Testis (tissue), 2 donors: ENCODE measurements at regions not wholly inside any gene's neighbourhood (a gene's known extent, or its start where the extent isn't known, plus 50 kb on each side); places are given as distances from the start of the nearest gene placed in this dataset.
A peak's percentile ranks its signal among the peaks of the same experiment; 100 is the strongest.

Source experiments
- DNase-seq: peaks from one replicate; pipeline ENCODE4 v3.0.0-alpha.2; 2019
- H3K27ac ChIP-seq, 2 donors: fragments of 200-600 bp; sonication (generic); one replicate each; pipeline ENCODE4 v1.5.1; 2019
- H3K27me3 ChIP-seq: fragments of 200-600 bp; sonication (generic); one replicate; pipeline ENCODE4 v1.5.1; 2019
- H3K36me3 ChIP-seq: fragments of 200-600 bp; sonication (generic); one replicate; pipeline ENCODE4 v1.5.1; 2017; ENCODE audit warnings: low read depth; ENCODE audit errors: missing control alignments
- H3K4me1 ChIP-seq: fragments of 200-600 bp; sonication (generic); one replicate; pipeline ENCODE4 v1.5.1; 2019
- H3K4me3 ChIP-seq, 2 donors: fragments of 200-600 bp; sonication (generic); one replicate each; pipeline ENCODE4 v1.5.1; 2017 to 2019
- H3K9me3 ChIP-seq: fragments of 200-600 bp; sonication (generic); one replicate; pipeline ENCODE4 v1.5.1; 2017
- POLR2A ChIP-seq: fragments of 450-650 bp; IDR thresholded peaks from one replicate; pipeline ENCODE4 v1.6.1; 2017; ENCODE audit warnings: antibody characterized with exemption, mild to moderate bottlenecking, moderate library complexity
- WGBS, 2 donors: methylation state at CpG; one replicate each; pipeline ENCODE4 v1.1.5; 2018; 5-methylcytosine and 5-hydroxymethylcytosine counted together
- intact Hi-C: fragments of 100-400 bp; cut with DNase I; formaldehyde crosslinking; loops from one replicate; pipeline ENCODE4 v1.15.1; 2023; ENCODE audit warnings: low total_unique reads
- TF ChIP-seq, protein P1 (sequence below), 3 experiments: fragments of 450-650 bp in 2 of 3; fragments of 200-600 bp in 1 of 3; sonication (generic) in 1 of 3; IDR thresholded peaks; one replicate each; pipeline ENCODE4 v1.5.1; 2016 to 2019; ENCODE audit warnings: antibody characterized with exemption in 3 of 3, mild to moderate bottlenecking in 2 of 3, moderate library complexity in 1 of 3

DNA sequence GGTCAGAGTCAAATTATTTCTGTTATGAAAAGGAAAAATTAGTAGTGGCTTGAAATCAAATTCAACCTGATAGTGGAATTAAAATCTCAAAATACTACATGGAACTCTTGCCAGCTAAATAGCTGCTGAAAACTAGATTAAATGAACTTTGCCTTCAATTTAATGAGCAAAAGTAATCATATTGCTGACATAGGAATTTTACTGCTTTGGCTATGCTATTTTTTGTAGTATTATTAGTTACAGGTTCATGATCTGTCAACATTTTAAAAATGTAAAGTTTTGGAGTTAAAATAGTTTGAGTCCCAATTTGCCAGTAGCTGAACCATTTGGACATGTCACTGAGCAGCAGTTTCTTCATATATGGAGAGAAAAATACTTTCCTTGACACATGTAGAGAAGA is 81.4 kb downstream of the RERGL start:
- DNase-seq, result no peak
- Histone ChIP-seq H3K27me3 (no peaks in the 10 kb centered on the region), H3K9me3 (no peaks in the 10 kb centered on the region), H3K27ac (no peak overlapping the region), H3K4me1 (no peaks in the 10 kb centered on the region), H3K36me3 (no peaks in the 10 kb centered on the region), H3K4me3 (no peak overlapping the region)
- TF ChIP-seq, protein P1, sequence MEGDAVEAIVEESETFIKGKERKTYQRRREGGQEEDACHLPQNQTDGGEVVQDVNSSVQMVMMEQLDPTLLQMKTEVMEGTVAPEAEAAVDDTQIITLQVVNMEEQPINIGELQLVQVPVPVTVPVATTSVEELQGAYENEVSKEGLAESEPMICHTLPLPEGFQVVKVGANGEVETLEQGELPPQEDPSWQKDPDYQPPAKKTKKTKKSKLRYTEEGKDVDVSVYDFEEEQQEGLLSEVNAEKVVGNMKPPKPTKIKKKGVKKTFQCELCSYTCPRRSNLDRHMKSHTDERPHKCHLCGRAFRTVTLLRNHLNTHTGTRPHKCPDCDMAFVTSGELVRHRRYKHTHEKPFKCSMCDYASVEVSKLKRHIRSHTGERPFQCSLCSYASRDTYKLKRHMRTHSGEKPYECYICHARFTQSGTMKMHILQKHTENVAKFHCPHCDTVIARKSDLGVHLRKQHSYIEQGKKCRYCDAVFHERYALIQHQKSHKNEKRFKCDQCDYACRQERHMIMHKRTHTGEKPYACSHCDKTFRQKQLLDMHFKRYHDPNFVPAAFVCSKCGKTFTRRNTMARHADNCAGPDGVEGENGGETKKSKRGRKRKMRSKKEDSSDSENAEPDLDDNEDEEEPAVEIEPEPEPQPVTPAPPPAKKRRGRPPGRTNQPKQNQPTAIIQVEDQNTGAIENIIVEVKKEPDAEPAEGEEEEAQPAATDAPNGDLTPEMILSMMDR (IDR thresholded peaks at IDR 0.05), result no peak
- TF ChIP-seq POLR2A, result no peak
- intact Hi-C loops, result no loop called here

DNA sequence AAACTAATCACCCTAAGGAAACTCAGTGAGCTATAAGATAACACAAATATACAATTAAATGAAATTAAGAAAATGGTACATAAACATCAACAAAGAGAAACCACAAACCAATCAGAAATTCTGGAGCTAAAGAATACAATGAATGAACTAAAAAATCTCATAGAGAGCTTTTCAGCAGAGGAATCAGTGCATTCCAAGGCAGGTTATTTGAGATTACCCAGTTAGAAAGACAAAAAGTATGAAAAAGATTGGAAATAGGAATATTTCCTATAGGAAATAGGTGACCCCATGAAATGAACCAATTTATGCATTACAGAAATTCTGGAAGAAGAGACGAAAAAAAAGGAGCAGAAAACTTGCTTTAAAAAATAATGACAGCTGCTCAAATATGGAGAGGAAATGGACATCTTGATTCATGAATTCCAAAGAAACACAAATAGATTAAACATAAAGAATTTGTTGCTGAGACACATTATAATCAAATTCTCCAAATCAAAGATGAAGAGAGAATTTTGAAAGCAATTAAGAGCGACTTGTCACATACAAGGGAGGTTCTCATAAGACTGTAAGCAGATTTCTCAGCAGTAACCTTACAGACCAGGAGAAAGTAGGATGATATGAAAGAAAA is 90.7 kb downstream of the RERGL start:
- Histone ChIP-seq H3K9me3 (no peaks in the 10 kb centered on the region), H3K27ac (no peak overlapping the region), H3K4me3 (no peak overlapping the region), H3K36me3 (no peaks in the 10 kb centered on the region), H3K27me3 (no peaks in the 10 kb centered on the region), H3K4me1 (no peaks in the 10 kb centered on the region)
- WGBS, 2 donors, result 85 to 87% methylated on average over 2 of the region's 2 CpGs
- no peak for DNase-seq
- no peak for TF ChIP-seq POLR2A
- TF ChIP-seq, protein P1 (IDR thresholded peaks at IDR 0.05), result no peak
- intact Hi-C loops, result no loop called here

DNA sequence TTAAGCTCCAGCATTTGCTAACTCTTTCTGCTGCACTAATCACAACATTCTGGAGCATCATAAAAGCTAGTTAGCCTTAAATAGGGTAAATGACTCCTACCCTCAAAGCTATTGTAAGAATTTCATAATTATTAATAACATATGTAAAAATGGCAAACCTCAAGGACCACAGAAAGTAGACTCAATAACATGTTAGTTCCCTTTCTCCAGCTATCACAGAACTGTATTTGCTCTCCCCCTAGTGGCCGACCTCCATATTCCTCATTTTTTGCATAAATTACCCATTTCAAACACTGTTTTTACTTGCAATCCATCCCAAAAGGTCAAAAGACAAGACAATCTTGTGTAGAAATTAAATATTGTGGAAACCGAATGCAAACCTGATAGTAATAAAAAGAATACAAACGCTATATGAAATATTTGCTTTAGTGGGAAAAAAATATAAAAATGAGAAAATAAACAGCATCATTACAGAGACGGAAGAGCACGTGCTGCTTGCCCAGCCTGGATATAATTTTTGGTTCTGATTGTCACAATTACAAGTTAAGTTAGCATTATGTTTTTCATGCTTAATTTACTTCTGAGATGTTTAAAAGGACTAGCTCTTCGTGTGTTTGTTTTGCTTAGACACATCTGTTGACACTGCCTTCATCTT is 97.9 kb downstream of the RERGL start:
- TF ChIP-seq POLR2A, result no peak
- TF ChIP-seq, protein P1 (IDR thresholded peaks at IDR 0.05), result peak in 2 of 3 experiments; percentile 63 to 92
- WGBS, 2 donors, result 42 to 44% methylated on average over 6 of the region's 6 CpGs
- H3K36me3 ChIP-seq, result no peaks in the 10 kb centered on the region
- no peaks in the 10 kb centered on the region for H3K27me3 ChIP-seq
- no peak overlapping the region for H3K4me3 ChIP-seq
- intact Hi-C loops, result no loop called here
- DNase-seq, result peak; percentile 66
- H3K9me3 ChIP-seq, result no peaks in the 10 kb centered on the region
- no peak overlapping the region for H3K27ac ChIP-seq
- H3K4me1 ChIP-seq, result no peaks in the 10 kb centered on the region

DNA sequence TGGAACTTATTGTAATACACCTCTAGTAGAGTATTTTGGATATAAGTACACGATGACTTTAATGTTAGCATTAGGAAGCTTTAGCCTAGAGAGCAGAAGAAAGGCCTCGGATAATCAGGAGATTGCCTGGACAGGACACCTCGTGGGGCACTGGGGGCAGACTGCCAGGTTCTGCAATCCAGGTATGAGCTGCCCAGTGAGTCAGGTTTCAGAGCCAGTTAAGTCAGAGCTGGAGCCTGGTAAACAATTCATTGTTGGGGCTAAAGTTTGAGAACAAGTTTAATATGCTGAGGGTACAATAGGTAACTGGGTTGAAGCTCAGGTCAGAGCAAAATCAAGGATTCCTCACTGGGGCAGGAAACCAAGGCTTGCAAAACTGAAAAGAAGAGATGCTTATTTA is 107.4 kb downstream of the RERGL start:
- Histone ChIP-seq H3K4me1 (no peaks in the 10 kb centered on the region), H3K4me3 (no peak overlapping the region), H3K27ac (no peak overlapping the region), H3K27me3 (no peaks in the 10 kb centered on the region), H3K36me3 (no peaks in the 10 kb centered on the region), H3K9me3 (no peaks in the 10 kb centered on the region)
- no peak for DNase-seq
- intact Hi-C loops, result no loop called here
- TF ChIP-seq POLR2A, result no peak
- 66 to 75% methylated on average over 3 of the region's 3 CpGs for WGBS, 2 donors

DNA sequence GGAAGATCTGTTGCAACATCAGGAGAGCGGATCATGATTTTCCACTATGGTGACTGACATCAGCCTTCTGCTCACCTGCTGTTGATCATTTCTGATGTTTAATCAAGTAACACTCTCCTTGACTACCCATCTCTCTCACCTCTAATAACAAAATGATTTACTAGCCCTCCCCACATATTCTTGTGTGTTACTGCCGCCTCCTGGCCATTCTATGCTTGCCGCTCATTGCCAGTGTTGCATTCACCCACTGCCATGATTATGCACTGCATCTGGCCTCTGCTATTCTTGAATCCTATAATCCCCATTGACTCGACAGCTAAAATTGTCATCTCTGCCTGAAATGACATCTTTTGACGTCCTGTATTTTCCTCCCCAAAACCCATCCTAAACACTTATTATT is 113.8 kb downstream of the RERGL start:
- no peaks in the 10 kb centered on the region for H3K9me3 ChIP-seq
- 70 to 73% methylated on average over 5 of the region's 5 CpGs for WGBS, 2 donors
- H3K27ac ChIP-seq, result no peak overlapping the region

More for the DNA sequence above, 113.8 kb downstream of the RERGL start:
- Histone ChIP-seq H3K4me3 (no peak overlapping the region), H3K4me1 (no peaks in the 10 kb centered on the region), H3K27me3 (no peaks in the 10 kb centered on the region), H3K36me3 (no peaks in the 10 kb centered on the region)
- TF ChIP-seq, protein P1 (IDR thresholded peaks at IDR 0.05), result no peak
- no peak for TF ChIP-seq POLR2A
- DNase-seq, result no peak
- intact Hi-C loops, result no loop called here
